ENCODE measurements at regions not wholly inside any gene's neighbourhood (a gene's known extent, or its start where the extent isn't known, plus 50 kb on each side); places are given as distances from the start of the nearest gene placed in this dataset.

GRCh38 chr5:120413686-120414085 lies 50.4 kb upstream of the PRR16 start:
- DNase-seq (ENCODE audit: low read depth) = peak; percentile 24

Measured in fibroblast of the conjunctiva (primary cell).